ENCODE measurements at regions not wholly inside any gene's neighbourhood (a gene's known extent, or its start where the extent isn't known, plus 50 kb on each side); places are given as distances from the start of the nearest gene placed in this dataset.

DNA sequence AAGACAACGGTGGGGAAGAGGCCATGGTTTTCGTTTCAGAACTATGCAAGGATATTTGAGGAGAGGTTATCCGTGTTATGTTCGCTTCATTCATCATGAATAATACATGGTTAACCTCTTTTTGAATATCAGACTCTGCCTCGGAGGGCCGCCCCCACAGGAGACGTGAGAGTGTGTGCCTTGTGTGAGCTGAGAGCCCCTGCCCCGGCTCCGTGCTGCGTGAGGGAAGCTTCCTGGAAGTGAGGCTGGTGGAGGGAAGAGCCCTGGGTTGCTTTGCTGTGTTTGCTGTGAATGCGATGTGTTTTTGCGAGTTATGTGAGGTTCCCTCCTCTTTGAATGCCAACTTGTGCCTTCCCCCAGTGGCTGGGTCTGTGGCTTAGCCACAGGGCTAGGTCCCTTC is 146.0 kb upstream of the RTL1 start:
- DNase-seq: no peak

DNA sequence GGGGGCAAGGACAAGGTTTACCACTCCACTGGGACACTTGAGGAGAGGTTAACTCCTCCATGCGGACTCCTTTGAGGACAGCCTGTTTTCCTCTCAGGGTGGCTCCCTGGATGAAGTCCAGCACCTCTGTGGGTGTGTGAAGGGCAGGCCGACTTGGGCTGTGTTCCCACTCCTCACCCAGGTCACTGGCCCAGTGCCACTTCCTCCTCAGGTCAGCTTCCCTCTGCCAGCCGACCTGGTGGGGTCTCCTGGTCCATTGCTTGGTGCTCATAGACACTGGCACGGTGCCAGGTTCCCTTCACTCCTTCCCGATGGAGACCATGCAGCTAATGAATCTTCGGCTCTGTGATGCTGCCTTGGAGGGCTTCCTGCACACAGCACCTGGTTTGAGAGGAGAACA is 146.4 kb upstream of the RTL1 start:
- no peak for DNase-seq

DNA sequence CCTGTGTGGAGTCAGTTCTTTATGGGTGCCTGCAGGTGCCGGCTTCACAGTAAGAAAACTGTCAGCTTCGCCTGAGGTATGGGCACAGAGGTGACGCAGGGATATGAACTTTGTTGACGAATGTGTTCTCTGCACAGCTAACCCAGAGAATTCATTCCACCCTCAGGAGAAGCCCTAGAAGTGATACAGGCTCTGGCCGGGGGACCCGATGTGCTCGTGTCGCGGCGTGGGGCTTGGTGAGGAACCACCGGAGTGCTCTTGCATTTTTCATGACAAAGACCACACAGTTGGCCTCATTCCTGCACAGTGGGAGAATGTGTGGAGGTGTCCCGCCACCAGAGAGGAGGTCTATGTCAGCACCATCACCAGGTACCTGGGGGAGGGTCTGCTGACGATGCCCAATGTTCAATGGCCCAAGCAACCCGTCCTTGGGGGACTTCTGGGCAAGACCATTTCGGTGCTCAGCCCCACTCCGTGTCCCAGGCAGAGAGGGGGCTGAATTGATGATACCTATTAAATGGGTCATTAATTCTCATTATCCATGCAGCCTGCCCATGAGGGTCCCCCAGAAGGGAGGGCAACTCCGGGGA is 147.5 kb upstream of the RTL1 start:
- DNase-seq: no peak

DNA sequence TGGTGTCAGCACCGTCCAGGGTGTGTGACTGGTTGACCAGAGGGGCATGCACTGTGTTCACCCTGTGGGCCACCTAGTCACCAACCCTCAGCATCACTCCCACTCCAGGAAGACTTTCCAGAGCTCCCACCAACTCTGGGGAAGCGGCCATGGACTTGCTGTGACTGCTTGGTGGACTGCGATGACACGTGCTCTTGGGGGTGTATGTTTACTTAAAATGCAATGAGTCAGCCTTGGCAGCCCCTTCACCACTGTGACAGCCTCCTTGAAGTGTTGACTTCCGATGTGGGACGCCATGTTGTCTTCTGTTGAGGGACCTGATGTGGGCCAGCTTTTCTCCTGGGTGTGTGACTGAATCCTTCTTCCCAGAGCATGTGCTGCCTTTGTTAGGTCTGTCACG is 151.1 kb upstream of the RTL1 start:
- DNase-seq: no peak

DNA sequence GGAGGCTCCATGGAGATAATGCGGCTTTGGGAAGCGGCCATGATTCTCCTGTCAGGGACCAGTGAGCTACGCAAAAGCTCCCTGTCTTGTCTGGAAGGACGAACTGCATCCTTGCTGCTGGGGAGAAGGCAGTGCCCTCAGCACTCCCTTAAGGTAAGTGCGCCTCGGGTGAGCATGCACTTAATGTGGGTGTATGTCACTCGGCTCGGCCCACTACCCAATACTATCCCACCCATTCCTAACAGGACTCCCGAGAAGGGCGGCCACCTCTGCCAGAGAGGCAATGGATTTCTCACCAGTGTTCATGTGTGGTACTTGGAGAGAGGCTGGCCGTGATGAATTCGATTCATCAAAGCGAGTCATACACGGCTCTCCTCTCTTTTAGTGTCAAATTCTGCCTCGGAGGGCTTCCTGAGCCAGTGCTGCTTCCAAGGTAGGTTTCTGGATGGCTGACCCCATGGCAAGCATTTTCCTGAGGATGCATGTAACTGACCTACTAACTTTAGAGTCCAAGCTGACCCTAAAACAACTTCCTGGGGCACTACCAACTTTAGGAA is 151.7 kb upstream of the RTL1 start:
- no peak for DNase-seq

DNA sequence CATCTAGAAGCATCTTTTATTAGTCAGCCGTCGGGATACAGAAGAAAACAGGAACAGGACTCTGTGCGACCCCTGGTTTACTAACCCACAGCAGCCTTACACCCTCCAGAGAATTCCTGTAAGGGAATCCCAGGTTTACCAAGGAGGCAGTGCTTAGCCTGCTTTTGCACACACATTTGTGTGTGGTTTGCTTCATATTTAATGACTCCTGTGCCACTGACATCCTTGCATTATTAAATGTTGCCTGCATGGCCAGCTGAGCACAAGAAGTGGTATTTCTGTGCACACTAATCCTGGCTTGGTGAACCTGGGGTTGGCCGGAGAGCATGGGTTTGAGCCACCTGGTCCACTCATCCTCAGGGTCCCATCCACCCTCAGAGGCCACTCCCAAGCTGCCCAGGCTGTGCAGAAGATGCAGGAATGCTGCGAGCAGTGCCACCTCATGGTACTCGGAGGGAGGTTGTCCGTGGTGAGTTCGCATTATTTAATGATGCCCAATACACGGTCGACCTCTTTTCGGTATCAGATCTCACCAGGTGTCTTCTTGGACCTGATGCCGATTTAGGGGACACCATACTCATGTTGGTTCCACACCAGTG is 152.4 kb upstream of the RTL1 start:
- no peak for DNase-seq

DNA sequence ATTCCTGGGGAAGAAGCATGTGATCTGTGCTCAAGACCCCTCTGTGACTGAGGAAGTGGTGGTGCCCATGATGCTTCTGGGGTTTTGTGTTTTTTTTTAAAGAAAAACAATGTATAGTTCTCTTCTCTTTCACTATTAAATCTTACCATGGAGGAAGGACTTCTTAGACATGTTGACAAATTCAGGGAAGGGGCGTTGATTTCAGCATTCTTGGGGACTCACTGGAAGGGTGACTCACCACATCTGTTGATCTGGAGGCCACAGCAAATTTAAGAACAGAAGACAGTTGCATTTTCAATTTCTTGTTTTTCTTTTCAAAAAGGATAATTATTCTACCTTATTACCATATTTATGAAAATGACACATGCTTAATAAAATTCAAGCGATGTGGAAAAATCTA is 152.9 kb upstream of the RTL1 start:
- DNase-seq: no peak

DNA sequence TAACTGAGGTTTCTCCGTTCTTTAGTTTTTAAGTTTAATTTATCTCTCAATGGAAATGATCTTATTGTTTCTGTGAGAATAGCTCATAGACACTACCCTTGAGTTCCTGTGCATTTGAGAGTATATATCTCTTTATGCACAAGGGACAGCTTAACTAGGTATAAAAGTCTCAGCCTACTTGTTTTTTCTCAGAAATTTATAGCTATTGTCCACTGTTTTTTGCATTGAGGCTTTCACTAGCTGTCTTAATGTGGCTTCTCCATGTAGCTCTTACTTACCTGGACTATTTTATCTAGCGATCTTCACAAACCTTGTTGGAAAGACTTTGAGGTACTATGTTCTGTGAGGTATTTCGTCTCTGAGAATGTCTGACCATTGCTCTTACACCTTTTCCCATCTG is 153.9 kb upstream of the RTL1 start:
- DNase-seq: no peak

DNA sequence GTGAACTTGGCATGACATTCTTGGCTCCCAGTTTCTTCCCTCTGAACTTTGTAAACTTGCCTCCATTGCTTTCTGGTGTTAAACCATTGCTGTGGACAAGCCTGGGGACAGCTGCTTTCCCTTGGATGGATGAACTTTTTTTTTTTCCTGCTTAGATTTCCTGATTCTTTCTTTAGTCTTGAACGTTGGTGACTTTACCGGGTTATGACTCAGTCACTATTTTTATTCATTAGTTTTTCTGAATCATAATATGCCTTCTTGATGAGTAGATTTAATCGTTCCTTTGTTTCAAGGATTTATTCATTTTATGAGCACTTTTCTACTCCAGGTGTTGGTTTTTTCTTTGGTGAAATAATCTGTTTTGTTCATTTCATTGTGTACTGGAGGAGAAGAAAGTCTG is 155.0 kb upstream of the RTL1 start:
- DNase-seq: no peak

DNA sequence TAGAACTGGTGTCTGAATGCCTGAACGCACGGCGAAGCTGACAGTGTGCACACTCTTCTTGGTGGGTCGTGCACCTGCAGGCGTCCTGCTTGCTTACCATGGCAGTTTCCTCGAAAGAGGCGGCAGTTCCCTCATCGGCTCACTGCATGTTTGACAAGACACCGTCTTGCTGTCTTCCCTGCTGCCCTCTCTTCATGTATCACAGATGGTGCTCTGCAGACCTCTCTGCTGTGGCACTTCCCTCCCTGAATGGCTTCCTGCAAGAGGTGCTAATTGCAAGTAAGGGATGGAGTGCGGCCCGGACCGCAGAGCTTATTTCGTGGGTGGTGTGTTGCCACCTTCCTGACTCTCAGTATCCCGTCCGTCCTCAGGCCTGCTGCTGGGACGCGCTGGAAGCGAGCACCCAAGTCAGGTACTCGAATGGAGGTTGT is 156.7 kb upstream of the RTL1 start:
- DNase-seq: no peak

DNA sequence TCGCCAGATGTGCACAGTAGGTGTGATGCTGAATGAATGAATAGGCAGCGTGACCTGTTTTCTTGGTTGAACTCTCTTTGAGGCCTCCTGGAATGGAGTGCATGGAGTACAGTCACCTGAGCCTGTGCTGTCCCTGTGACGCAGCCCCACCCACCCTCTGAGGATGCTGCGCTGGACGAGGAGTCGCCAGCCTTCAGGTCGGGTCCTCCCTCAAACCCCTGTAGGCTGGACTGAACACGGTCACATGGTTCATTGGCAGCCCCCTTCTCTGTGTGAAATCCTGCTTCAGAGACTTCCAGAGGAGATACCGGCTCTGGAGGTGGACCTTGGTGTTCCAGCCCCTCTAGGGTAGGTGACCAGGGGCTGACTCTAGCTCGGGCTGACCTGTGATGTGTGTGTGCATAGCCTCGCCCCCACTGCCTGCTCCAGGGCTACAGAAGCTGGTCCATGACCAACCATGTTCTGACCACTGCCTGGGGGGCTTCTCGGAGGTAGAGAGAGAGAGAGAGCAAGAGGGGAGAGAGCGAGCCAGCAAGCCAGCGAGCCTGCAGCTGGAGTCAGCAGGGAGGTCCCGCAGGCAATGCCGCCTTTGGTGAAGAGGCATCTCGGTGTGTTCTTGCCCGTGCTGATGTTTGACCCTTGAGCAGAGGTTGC is 158.0 kb upstream of the RTL1 start:
- no peak for DNase-seq

DNA sequence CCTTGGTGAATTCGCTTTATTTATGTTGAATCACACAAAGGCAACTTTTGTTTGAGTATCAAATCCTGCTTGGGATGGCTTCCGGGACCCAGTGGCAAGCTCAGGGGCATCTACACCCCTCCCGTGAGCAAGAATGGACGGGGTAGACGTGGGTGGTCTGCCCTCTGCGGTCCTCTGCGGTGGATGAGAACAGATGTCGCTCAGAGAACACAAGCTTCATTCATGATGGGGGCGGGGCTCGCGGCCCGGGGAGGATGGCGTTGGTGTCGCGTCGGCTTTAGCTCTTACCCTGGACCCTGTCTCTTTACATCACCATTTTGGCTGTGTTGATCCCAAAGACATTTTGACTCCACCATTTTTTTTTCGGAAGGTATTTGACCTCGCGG is 158.5 kb upstream of the RTL1 start:
- DNase-seq: no peak

DNA sequence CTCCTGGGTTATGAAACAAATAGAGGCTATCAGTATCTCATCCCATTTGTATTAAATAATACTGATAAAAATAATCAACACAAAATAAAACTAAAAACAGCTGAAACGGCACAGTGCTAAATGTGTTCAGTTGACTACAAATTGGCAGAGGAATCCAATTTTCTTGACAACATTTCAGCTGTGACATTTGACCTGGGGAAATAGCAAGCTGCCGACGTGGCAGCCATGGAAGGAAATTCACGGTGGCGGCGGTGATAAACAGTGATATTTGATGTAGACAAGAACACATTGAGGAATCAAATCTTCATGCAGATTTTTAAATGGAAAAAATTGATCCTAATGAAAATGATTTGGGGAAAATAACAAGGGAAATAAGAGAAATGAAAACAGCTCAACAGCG is 159.1 kb upstream of the RTL1 start:
- DNase-seq: no peak

DNA sequence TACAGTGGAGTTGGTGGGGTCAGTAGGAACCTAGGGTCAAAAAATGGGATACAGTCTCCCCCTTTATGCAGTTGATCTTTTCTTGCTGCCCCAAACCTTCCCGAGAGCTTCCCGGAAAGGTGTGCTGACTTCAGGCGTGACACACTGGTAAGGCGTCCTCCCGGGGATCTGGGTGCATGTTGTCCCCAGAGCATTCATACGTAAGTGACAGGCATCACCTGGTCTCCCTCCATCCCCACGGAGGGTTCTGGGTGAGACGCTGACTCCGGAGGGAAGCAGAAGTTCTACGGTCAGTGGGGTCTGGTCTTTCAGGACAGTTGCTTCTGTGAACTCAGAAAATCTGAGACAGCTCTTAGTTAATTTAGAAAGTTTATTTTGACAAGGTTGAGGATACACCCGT is 159.6 kb upstream of the RTL1 start:
- DNase-seq: no peak

DNA sequence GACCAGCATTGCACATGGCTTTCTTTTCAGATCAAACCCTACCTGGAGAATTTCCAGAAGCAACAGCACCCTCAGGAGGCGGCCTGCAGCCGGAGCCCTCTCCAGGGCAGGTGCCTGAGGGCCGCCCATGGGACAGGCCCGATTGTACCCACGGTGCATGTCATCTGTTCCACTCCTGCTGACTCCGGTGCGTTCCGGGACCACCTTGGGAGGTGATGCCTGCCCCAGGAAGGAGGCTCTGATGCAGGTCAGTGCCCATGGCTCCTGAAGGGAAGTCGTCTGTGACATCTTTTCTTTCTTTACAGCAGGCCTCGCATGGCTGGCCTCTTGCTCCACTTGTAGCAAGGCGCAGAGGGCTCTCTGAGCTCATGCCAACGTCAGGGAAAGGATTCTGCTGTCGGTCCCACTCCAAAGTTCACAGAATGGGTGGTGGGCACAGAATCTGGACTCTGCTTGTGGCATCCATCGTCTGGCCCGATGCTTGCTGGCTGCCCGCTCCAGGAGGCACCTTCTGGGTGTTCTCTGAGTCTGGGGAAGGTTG is 160.7 kb upstream of the RTL1 start:
- no peak for DNase-seq

DNA sequence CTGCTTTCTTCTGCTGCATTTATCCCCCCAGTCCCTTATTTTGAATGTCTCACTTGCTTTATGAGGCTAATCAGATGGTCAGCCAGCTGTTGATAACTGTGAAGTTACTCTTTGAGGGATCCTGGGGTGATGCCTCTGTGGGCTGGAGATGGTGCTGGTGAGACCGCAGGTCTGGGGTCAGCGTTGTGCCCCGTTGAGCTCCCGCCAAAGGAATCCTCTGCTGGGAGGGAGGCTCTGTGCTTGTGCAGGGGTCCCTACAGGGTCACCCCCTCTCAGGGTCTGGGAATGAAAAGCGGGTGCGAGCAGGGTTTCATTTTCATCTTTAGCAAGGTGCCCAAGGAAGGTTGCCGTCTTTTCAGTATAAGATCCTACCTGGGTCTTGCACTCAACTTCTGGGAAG is 161.2 kb upstream of the RTL1 start:
- no peak for DNase-seq

DNA sequence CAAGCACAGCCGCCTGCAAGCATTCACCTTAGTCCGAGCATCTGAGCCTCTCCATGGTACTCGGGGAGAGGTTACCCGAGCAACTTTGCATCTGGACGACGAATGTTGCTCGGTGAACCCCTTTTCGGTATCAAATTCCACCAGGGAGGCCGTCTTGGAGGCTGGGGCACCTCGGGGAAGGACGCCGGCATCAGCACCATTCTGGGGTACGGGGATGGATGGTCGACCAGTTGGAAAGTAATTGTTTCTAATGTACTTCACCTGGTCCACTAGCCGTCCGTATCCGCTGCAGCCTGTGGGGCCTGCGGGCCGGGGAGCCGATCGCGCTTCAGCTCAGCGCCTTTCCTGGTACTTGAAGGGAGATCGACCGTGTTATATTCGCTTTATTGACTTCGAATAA is 161.7 kb upstream of the RTL1 start:
- no peak for DNase-seq

DNA sequence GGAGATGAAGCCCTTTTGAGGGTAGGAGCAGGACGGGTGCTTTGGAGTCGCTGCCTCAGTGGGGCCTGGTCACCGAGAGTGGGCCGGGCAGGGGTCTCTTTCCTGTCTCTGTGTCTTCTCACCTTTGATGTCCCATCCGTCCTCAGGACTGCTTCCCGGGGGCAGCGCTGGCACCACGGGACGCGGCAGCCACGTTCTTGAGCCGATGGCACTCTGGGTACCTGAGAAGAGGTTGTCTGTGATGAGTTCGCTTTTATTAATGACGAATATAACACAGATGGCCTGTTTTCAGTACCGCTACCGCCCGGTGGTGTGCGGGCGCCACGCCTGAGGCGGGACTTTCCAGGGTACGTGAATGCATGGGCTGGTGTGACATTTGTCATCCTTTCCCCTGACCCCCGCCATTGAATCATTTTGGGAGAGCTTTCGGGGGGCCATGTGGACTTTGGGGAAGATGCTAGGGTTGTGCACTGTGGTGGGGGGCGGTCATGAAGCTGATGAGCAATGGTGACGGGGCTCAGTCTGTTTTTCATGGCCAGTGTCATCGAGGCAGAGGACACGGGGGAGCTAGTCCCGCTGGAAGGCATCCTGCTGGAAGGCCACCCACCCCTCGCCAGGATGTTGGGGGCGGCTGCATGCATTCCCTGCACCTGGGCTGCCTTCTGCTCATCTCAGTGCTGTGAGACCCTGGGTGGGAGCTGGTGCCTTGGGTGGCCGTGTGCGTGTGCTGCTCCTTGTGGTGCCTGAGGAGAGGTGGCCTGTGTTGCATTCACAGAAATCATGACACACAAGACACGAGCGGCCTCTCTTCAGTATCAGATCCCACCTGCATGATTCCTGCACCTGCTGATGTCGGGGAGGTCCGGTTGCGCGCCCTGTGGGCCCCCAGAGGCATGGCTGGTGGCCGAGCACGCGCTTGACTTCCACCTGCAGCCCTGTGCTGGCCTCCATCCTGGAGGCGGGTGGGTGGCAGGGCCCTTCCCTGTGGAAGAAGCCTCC is 162.5 kb upstream of the RTL1 start:
- DNase-seq: no peak

DNA sequence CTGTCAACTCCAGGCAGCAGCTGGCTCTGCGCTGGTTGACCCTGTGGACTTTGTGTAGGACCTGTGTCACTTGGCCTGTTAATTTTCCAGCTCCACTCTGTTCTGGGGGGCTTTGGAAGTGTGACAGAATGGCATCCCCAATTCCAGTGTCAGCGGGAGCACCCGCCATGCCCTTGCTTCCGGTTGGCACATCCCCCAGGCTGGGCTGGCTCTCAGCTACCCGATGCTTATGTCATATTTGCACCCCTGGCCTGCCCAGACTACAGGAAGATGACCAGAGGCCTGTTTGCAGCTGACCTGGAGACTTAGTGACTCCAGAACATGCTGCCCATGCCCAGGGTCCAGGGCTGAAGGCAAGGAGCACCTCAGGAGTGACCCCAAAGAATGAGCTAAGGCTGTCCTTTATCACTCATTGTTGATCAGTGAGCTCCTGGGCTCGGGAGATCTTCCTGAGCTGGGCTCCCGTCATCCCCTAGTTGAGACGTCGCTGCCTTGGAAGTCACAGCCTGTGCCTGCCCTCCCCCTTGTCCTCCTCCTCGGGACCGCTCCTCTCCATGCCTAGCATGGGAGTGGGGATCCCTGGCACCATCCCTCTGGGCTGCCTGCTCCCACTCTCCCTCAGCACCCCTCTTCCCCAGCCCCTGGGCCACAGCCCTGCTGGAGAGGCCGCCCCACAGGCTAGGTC is 163.4 kb upstream of the RTL1 start:
- DNase-seq: no peak

DNA sequence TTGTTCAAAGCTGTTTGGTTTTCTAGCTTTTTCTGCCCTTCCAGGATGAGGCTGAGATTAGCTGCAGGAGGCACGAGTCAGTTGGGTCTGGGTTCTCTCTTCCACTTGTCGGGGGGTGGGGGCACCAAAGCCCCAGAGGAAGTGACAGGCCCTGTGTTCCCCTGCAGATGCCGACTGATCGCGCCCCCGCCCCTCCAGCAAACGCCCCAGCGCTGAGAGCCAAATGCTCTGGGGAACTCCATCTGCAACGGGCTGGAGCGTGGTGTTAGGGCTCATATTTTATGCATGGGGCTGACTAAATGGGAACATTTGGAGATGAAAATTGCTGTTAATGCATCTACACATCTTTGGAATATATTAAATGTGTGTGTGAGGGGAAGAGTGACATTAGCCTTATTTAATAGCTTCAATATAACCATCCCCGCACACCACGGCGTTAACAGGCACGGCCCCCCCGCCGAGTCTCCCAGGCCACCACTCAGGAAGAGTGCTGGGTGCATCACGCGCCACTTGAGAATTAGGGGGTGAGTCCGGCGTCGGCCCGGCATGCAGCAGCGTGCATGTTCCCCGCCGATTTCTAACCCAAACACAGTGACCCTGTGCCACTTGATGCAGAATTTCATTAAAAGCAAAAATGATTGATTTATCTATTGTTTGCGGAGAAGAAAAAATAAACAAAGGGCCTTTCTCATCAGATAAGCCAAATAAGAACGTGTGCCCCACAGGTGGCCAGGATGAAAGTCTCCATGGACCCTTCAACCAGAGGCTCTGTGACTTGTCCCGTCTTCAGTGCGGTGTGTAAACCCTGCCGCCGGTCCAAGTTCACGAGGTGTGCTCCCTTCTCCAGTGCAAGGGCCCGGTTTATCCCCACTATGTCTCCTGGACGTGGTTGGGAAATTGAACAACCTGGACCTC is 165.0 kb upstream of the RTL1 start:
- DNase-seq: no peak

DNA sequence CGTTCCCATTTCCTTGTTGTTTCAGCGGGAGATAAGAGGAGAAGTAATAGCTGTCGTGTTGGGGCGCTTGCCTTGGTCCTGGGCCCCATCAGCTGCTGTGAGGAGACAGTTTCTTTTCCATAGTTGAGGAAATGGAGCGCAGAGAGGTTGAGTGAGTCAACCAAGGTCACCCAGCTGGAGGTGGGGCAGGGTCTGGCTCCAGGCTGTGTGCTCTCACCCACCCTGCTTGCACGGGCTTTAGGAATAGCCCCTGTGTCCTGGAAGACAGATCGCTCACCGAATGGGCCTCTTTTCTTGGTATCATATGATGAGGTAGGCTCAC is 165.7 kb upstream of the RTL1 start:
- no peak for DNase-seq
